K562 (cell line): ENCODE measurements at regions not wholly inside any gene's neighbourhood (a gene's known extent, or its start where the extent isn't known, plus 50 kb on each side); places are given as distances from the start of the nearest gene placed in this dataset.

Experiments used
- ARHGAP35 ChIP-seq: fragments of 450-650 bp; IDR thresholded peaks from 2 replicates; pipeline ENCODE4 v1.6.1; 2018; ENCODE audit not compliant: partially characterized antibody
- ATF6 ChIP-seq: sonication (generic); formaldehyde crosslinking; IDR thresholded peaks from 2 replicates; pipeline ENCODE4 v1.4.0; 2020; ENCODE audit warnings: mild to moderate bottlenecking, missing genetic modification reagents
- BHLHE40 ChIP-seq: IDR thresholded peaks from 2 replicates; pipeline ENCODE4 v1.6.1; 2011; ENCODE audit warnings: low read length, improper control_type of control experiment
- BRCA1 ChIP-seq, 2 experiments: fragments of 450-650 bp in 1 of 2; sonication (generic) in 1 of 2; formaldehyde crosslinking in 1 of 2; IDR thresholded peaks; 2 replicates each; pipeline versions ENCODE4 v1.5.0 to v1.6.1; 2017 to 2020; ENCODE audit warnings: mild to moderate bottlenecking in 1 of 2, missing genetic modification reagents in 1 of 2
- CBX3 ChIP-seq, 2 experiments: IDR thresholded peaks; 1 replicate in 1 of 2; 2 replicates in 1 of 2; pipeline ENCODE4 v1.6.1; 2012; ENCODE audit warnings: inconsistent platforms in 2 of 2, low read length in 2 of 2, borderline replicate concordance in 1 of 2, control low read depth in 1 of 2
- CCNT2 ChIP-seq: IDR thresholded peaks from 2 replicates; pipeline ENCODE4 v1.6.1; 2011; ENCODE audit warnings: borderline replicate concordance, low read depth, mild to moderate bottlenecking, moderate library complexity, mixed read lengths, low read length; ENCODE audit not compliant: insufficient read length; ENCODE audit errors: extremely low read depth
- CHAMP1 ChIP-seq: fragments of 450-650 bp; IDR thresholded peaks from 2 replicates; pipeline ENCODE4 v1.6.1; 2016; ENCODE audit warnings: mild to moderate bottlenecking
- ELF1 ChIP-seq: fragments of 200-800 bp; sonication (Bioruptor generic); IDR thresholded peaks from 2 replicates; pipeline ENCODE4 v1.6.1; 2016; ENCODE audit warnings: missing genetic modification characterization, missing compliant biosample characterization
- EP300 ChIP-seq: IDR thresholded peaks from 2 replicates; pipeline ENCODE4 v1.6.1; 2012; ENCODE audit warnings: low read length, improper control_type of control experiment
- JUNB ChIP-seq: fragments of 450-650 bp; formaldehyde crosslinking; conservative IDR thresholded peaks from 2 replicates; pipeline ENCODE4 v1.4.0; 2020; ENCODE audit warnings: mild to moderate bottlenecking
- LARP7 ChIP-seq: fragments of 450-650 bp; IDR thresholded peaks from 2 replicates; pipeline ENCODE4 v1.6.1; 2016
- MBD2 ChIP-seq: sonication (generic); IDR thresholded peaks from 2 replicates; pipeline ENCODE4 v1.6.1; 2016; ENCODE audit warnings: low read depth, borderline replicate concordance
- MCM2 ChIP-seq: fragments of 450-650 bp; IDR thresholded peaks from 2 replicates; pipeline ENCODE4 v1.6.1; 2017; ENCODE audit warnings: low read depth, mild to moderate bottlenecking
- MCM5 ChIP-seq: fragments of 450-650 bp; IDR thresholded peaks from 2 replicates; pipeline ENCODE4 v1.6.1; 2016; ENCODE audit warnings: low read depth
- NFATC3 ChIP-seq: fragments of 450-650 bp; IDR thresholded peaks from 2 replicates; pipeline ENCODE4 v1.6.1; 2017; ENCODE audit warnings: mild to moderate bottlenecking
- PRPF4 ChIP-seq: fragments of 200-400 bp; formaldehyde crosslinking; IDR thresholded peaks from one replicate; pipeline ENCODE4 v1.6.1; 2017; ENCODE audit warnings: low read length, low read depth, mild to moderate bottlenecking; ENCODE audit not compliant: insufficient read depth, poor library complexity, severe bottlenecking
- RNF2 ChIP-seq: sonication (generic); IDR thresholded peaks from 2 replicates; pipeline ENCODE4 v1.6.1; 2016
- SMARCA4 ChIP-seq: fragments of 450-650 bp; IDR thresholded peaks from 2 replicates; pipeline ENCODE4 v1.6.1; 2016
- SMC3 ChIP-seq: conservative IDR thresholded peaks from 2 replicates; pipeline ENCODE4 v1.6.1; 2011; ENCODE audit warnings: low read depth, low read length, improper control_type of control experiment; ENCODE audit not compliant: insufficient read depth
- SREBF2 ChIP-seq: sonication (generic); formaldehyde crosslinking; IDR thresholded peaks from 2 replicates; pipeline ENCODE4 v1.4.0; 2020; ENCODE audit warnings: mild to moderate bottlenecking, missing genetic modification reagents
- ZC3H11A ChIP-seq: IDR thresholded peaks from 2 replicates; pipeline ENCODE4 v1.6.1; 2012; ENCODE audit warnings: low read depth, low read length, improper control_type of control experiment
- ZNF511 ChIP-seq: sonication (generic); formaldehyde crosslinking; IDR thresholded peaks from 2 replicates; pipeline ENCODE4 v1.8.0; 2022; ENCODE audit warnings: mild to moderate bottlenecking, missing genetic modification reagents
- ZNF589 ChIP-seq: fragments of 200-800 bp; sonication (Bioruptor generic); IDR thresholded peaks from 2 replicates; pipeline ENCODE4 v1.6.1; 2016; ENCODE audit warnings: low read depth, missing genetic modification characterization, missing compliant biosample characterization

- no peak for TF ChIP-seq ZNF511 (CRISPR knock-in tag)
- TF ChIP-seq SMARCA4: peak; percentile 94
- no peak for TF ChIP-seq BRCA1 (IDR thresholded peaks at IDR 0.05)
- no peak for TF ChIP-seq BRCA1 (CRISPR knock-in tag; IDR thresholded peaks at IDR 0.05)
- peak; percentile 83 for TF ChIP-seq CCNT2
- no peak for TF ChIP-seq PRPF4
- no peak for TF ChIP-seq ATF6 (CRISPR knock-in tag)
- TF ChIP-seq LARP7: 0 out of 2 replicates have a peak, but pooled peaks have one; percentile 23
- TF ChIP-seq ELF1 (tag): no peak
- peak; percentile 67; the same call in 1 of the 2 replicates for TF ChIP-seq CHAMP1
- no peak for TF ChIP-seq SREBF2 (CRISPR knock-in tag)
- TF ChIP-seq JUNB (CRISPR knock-in tag): peak; percentile 65
- peak; percentile 81 for TF ChIP-seq BHLHE40
- no peak for TF ChIP-seq SMC3
- peak; percentile 52; the same call in 1 of the 2 replicates for TF ChIP-seq MBD2
- no peak for TF ChIP-seq MCM5
- no peak for TF ChIP-seq MCM2
- no peak for TF ChIP-seq ZNF589 (CRISPR knock-in tag)
- TF ChIP-seq ZC3H11A: no peak
- no peak for TF ChIP-seq ARHGAP35
- TF ChIP-seq NFATC3: peak; percentile 93
- peak in 1 of 2 experiments; percentile 75; a peak in 1 of 3 replicates for TF ChIP-seq CBX3 (IDR thresholded peaks at IDR 0.05; ENCODE audit: borderline replicate concordance in 1 of 2, low read length in 2 of 2)
- 0 out of 2 replicates have a peak, but pooled peaks have one; percentile 34 for TF ChIP-seq RNF2
- peak; percentile 95 for TF ChIP-seq EP300
Measured at GRCh38 chr6:147709396-147710272, 201.1 kb downstream of the SAMD5 start (continued).
